ENCODE measurements at regions not wholly inside any gene's neighbourhood (a gene's known extent, or its start where the extent isn't known, plus 50 kb on each side); places are given as distances from the start of the nearest gene placed in this dataset.

- TF ChIP-seq KDM1A (CRISPR knock-in tag; IDR thresholded peaks at IDR 0.05) (no peak), FOSL1 (CRISPR knock-in tag; IDR thresholded peaks at IDR 0.05; ENCODE audit: borderline replicate concordance) (no peak), ZNF768 (CRISPR knock-in tag; IDR thresholded peaks at IDR 0.05) (no peak), FOXK1 (CRISPR knock-in tag; IDR thresholded peaks at IDR 0.05; ENCODE audit: borderline replicate concordance, low read depth) (no peak), PLRG1 (conservative IDR thresholded peaks at IDR 0.05) (no peak), ZFP37 (CRISPR knock-in tag; IDR thresholded peaks at IDR 0.05; ENCODE audit: borderline replicate concordance) (no peak), SMARCE1 (IDR thresholded peaks at IDR 0.05; ENCODE audit: borderline replicate concordance) (no peak), ARID2 (CRISPR knock-in tag; IDR thresholded peaks at IDR 0.05; ENCODE audit: borderline replicate concordance) (no peak), TMF1 (CRISPR knock-in tag; IDR thresholded peaks at IDR 0.05; ENCODE audit: low read depth) (no peak)
- TF ChIP-seq, protein P1, sequence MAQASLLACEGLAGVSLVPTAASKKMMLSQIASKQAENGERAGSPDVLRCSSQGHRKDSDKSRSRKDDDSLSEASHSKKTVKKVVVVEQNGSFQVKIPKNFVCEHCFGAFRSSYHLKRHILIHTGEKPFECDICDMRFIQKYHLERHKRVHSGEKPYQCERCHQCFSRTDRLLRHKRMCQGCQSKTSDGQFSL (CRISPR knock-in tag; IDR thresholded peaks at IDR 0.05), result no peak
- TF ChIP-seq, protein P2, sequence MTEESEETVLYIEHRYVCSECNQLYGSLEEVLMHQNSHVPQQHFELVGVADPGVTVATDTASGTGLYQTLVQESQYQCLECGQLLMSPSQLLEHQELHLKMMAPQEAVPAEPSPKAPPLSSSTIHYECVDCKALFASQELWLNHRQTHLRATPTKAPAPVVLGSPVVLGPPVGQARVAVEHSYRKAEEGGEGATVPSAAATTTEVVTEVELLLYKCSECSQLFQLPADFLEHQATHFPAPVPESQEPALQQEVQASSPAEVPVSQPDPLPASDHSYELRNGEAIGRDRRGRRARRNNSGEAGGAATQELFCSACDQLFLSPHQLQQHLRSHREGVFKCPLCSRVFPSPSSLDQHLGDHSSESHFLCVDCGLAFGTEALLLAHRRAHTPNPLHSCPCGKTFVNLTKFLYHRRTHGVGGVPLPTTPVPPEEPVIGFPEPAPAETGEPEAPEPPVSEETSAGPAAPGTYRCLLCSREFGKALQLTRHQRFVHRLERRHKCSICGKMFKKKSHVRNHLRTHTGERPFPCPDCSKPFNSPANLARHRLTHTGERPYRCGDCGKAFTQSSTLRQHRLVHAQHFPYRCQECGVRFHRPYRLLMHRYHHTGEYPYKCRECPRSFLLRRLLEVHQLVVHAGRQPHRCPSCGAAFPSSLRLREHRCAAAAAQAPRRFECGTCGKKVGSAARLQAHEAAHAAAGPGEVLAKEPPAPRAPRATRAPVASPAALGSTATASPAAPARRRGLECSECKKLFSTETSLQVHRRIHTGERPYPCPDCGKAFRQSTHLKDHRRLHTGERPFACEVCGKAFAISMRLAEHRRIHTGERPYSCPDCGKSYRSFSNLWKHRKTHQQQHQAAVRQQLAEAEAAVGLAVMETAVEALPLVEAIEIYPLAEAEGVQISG (CRISPR knock-in tag; IDR thresholded peaks at IDR 0.05), result no peak
- TF ChIP-seq, protein P3, sequence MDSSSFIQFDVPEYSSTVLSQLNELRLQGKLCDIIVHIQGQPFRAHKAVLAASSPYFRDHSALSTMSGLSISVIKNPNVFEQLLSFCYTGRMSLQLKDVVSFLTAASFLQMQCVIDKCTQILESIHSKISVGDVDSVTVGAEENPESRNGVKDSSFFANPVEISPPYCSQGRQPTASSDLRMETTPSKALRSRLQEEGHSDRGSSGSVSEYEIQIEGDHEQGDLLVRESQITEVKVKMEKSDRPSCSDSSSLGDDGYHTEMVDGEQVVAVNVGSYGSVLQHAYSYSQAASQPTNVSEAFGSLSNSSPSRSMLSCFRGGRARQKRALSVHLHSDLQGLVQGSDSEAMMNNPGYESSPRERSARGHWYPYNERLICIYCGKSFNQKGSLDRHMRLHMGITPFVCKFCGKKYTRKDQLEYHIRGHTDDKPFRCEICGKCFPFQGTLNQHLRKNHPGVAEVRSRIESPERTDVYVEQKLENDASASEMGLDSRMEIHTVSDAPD (CRISPR knock-in tag; IDR thresholded peaks at IDR 0.05), result no peak
- TF ChIP-seq, protein P4, sequence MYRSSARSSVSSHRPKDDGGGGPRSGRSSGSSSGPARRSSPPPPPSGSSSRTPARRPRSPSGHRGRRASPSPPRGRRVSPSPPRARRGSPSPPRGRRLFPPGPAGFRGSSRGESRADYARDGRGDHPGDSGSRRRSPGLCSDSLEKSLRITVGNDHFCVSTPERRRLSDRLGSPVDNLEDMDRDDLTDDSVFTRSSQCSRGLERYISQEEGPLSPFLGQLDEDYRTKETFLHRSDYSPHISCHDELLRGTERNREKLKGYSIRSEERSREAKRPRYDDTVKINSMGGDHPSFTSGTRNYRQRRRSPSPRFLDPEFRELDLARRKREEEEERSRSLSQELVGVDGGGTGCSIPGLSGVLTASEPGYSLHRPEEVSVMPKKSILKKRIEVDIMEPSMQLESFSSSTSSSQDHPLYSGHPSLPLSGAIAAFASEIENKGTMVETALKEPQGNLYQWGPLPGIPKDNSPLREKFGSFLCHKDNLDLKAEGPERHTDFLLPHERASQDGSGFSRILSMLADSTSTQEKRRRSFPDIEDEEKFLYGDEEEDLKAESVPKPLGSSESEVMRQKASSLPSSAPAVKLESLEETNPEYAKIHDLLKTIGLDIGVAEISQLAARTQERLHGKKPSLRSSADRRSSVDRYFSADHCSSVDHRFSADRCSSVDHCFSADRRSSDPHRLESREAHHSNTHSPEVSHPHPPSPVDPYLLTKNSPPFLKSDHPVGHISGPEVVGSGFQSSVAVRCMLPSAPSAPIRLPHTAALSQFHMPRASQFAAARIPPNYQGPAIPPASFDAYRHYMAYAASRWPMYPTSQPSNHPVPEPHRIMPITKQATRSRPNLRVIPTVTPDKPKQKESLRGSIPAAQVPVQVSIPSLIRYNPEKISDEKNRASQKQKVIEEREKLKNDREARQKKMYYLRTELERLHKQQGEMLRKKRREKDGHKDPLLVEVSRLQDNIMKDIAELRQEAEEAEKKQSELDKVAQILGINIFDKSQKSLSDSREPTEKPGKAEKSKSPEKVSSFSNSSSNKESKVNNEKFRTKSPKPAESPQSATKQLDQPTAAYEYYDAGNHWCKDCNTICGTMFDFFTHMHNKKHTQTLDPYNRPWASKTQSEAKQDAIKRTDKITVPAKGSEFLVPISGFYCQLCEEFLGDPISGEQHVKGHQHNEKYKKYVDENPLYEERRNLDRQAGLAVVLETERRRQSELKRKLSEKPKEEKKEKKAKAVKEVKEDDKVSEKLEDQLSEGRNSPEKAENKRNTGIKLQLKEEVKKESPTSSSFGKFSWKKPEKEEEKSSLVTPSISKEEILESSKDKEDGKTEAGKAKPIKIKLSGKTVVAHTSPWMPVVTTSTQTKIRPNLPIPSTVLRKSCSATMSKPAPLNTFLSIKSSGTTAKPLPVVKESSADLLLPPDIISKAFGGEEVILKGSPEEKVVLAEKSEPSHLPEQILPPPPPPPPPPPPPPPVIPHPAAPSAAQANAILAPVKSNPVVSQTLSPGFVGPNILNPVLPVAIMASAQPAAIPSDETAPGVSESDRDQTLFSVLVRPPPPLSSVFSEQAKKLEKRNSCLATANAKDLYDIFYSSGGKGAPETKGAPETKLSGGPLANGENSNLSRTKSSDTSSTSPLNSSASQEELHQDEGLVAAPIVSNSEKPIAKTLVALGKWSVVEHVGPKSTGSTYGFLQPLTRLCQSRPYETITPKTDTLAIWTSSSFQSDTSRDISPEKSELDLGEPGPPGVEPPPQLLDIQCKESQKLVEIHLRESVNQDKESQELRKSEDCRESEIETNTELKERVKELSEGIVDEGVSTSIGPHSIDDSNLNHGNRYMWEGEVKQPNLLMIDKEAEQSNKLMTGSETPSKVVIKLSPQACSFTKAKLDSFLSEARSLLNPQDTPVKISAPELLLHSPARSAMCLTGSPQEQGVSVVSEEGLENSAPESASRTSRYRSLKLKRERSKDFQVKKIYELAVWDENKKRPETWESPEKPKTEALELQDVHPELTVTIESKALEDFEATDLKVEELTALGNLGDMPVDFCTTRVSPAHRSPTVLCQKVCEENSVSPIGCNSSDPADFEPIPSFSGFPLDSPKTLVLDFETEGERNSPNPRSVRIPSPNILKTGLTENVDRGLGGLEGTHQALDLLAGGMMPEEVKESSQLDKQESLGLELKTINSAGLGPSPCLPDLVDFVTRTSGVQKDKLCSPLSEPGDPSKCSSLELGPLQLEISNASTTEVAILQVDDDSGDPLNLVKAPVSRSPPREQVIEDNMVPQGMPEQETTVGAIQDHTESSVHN (CRISPR knock-in tag; IDR thresholded peaks at IDR 0.05), result no peak
- no peak overlapping the region for H3K4me2 ChIP-seq (ENCODE audit: low read depth, low read length)
- H4K20me1 ChIP-seq (ENCODE audit: insufficient read depth, low read length), result no peaks in the 10 kb centered on the region
- no TSS peak for BruUV-seq (replicated peaks)
- H3K79me2 ChIP-seq (ENCODE audit: insufficient read depth, low read length), result no peaks in the 10 kb centered on the region
- ATAC-seq (no peak), FAIRE-seq (no peak), DNase-seq (ENCODE audit: low spot score) (no peak)
- CTCF ChIA-PET (ENCODE audit: low intra/inter-chr PET ratio, low total read pairs), result no interaction called here
- WGBS (ENCODE audit: low lambda C conversion rate), result 72% methylated on average over 3 of the region's 3 CpGs
- intact Hi-C loops (cut with micrococcal nuclease; ENCODE audit: unreplicated experiment), result no loop called here
- H3K27me3 ChIP-seq (ENCODE audit: control insufficient read depth in 1 of 2, insufficient read depth in 2 of 2, low read length in 2 of 2), result no peaks in the 10 kb centered on the region
- H3K9me3 ChIP-seq (ENCODE audit: low read length), result no peaks in the 10 kb centered on the region
- H3K27ac ChIP-seq (ENCODE audit: extremely low read length, insufficient read depth, low read length), result no peak overlapping the region
- POLR2A ChIA-PET, result no interaction called here
- no peak overlapping the region for H2AFZ ChIP-seq (ENCODE audit: low read length)
- peaks cover 0 to 3% of the 10 kb centered on the region in 2 experiments; a peak in 4 of 5 replicates for H3K36me3 ChIP-seq (replicated peaks in 1 of 2; ENCODE audit: control insufficient read depth in 1 of 2, insufficient read depth in 2 of 2, low read length in 2 of 2)
- in situ Hi-C loops (cut with HindIII; ENCODE audit: extremely low pct_ligation_motif_present, low pct_unique_long_range_greater_than_20kb), result no loop called here
- H3K4me1 ChIP-seq (ENCODE audit: insufficient read depth, low read length), result no peaks in the 10 kb centered on the region
- H3K9ac ChIP-seq (ENCODE audit: insufficient read depth, low read depth, low read length), result no peak overlapping the region
- no peak overlapping the region for H3K4me3 ChIP-seq (replicated peaks in 1 of 3; ENCODE audit: insufficient read depth in 1 of 3, low read depth in 2 of 3, low read length in 3 of 3)
Measured at GRCh38 chr16:27686926-27687325, 137.0 kb downstream of the KATNIP start.

All from HepG2 (cell line).